ENCODE measurements at regions not wholly inside any gene's neighbourhood (a gene's known extent, or its start where the extent isn't known, plus 50 kb on each side); places are given as distances from the start of the nearest gene placed in this dataset.

DNA sequence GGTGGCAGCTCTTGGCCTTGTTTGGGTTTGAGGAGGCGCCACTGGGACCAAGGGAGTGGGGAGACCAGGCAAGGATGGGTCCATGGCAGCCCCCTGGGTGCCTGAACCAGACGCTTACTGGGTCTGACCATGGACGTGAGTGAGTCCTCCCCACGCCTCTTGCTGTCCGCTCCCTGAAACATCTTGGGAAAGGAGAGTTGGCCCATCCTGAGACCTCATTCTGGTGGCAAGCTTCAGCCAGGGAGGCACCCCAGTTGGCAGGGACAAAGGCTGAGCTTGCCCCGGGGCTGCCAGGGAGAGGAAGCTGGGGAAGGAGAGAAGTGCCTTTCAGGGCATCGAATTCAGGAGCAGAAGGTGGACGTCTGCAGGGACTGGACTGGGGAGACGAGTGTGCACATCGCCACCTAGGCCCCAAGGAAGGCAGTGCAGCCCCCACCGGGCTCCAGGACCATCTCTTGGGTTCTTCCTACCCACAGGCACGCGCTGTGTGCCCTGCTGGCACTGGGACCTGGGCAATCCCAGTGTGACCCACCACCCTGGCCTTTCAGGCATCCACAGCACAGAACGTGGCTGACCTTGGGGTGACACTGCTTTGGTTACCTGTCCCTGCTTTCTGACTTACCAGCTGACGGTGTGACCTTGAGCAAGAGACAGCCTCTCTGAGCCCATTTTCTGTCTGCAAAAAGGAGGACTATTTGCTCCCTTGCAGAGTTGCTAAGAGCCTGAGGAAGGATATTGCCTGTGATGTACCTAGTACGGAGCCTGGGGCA lies 132.9 kb upstream of the WNT4 start:
- Mint-ChIP-seq H3K36me3 (ENCODE audit: insufficient read depth, unreplicated experiment) (no peaks in the 10 kb centered on the region), H3K4me3 (ENCODE audit: low read depth, unreplicated experiment) (no peak overlapping the region), H3K27ac (ENCODE audit: unreplicated experiment) (no peak overlapping the region), H3K27me3 (ENCODE audit: unreplicated experiment) (peaks cover 29% of the 10 kb centered on the region), H3K9me3 (ENCODE audit: low read depth, unreplicated experiment) (peaks cover 6% of the 10 kb centered on the region), H3K4me1 (ENCODE audit: low read depth, unreplicated experiment) (peaks cover 13% of the 10 kb centered on the region)
- intact Hi-C loops (cut with micrococcal nuclease; ENCODE audit: unreplicated experiment): loop anchor here (5.0 to 10.0 kb wide), 2 partner anchors 51 to 144 kb away; no protein-coding TSS in a partner anchor
- DNase-seq: peak; percentile 77
- BruUV-seq (replicated peaks): no TSS peak
- CTCF ChIA-PET: interaction anchor here (0.9 to 1.8 kb wide), 2 partner anchors 144 to 170 kb away, joined by 3 to 8 read pairs; no protein-coding TSS in a partner anchor
- TF ChIP-seq, protein P1, sequence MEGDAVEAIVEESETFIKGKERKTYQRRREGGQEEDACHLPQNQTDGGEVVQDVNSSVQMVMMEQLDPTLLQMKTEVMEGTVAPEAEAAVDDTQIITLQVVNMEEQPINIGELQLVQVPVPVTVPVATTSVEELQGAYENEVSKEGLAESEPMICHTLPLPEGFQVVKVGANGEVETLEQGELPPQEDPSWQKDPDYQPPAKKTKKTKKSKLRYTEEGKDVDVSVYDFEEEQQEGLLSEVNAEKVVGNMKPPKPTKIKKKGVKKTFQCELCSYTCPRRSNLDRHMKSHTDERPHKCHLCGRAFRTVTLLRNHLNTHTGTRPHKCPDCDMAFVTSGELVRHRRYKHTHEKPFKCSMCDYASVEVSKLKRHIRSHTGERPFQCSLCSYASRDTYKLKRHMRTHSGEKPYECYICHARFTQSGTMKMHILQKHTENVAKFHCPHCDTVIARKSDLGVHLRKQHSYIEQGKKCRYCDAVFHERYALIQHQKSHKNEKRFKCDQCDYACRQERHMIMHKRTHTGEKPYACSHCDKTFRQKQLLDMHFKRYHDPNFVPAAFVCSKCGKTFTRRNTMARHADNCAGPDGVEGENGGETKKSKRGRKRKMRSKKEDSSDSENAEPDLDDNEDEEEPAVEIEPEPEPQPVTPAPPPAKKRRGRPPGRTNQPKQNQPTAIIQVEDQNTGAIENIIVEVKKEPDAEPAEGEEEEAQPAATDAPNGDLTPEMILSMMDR (IDR thresholded peaks at IDR 0.05; ENCODE audit: unreplicated experiment): peak; percentile 79

DNA sequence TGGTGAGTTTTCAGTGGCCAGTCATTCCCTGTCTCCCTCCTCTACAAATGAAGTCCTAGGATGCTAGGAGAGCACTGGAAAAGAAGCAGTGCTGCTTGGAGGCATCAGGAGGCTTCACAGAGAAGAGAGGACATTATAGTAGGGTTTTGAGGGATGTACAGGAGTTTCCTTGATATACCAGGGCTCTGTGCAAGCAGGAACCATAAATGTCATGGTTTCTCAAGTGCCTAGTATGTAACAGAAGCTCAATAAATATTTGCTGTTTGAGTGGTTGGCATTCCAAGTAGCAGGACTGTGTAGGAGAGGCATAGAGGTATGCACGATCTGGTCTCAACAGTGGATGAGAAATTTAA lies 133.5 kb upstream of the WNT4 start:
- H3K36me3 Mint-ChIP-seq (ENCODE audit: insufficient read depth, unreplicated experiment): no peaks in the 10 kb centered on the region
- no peak overlapping the region for H3K4me3 Mint-ChIP-seq (ENCODE audit: low read depth, unreplicated experiment)
- no TSS peak for BruUV-seq (replicated peaks)
- peaks cover 6% of the 10 kb centered on the region for H3K9me3 Mint-ChIP-seq (ENCODE audit: low read depth, unreplicated experiment)
- intact Hi-C loops (cut with micrococcal nuclease; ENCODE audit: unreplicated experiment): loop anchor here (5.0 to 10.0 kb wide), 2 partner anchors 52 to 144 kb away; no protein-coding TSS in a partner anchor
- TF ChIP-seq, protein P1 (IDR thresholded peaks at IDR 0.05; ENCODE audit: unreplicated experiment): no peak
- DNase-seq: no peak
- peaks cover 33% of the 10 kb centered on the region for H3K27me3 Mint-ChIP-seq (ENCODE audit: unreplicated experiment)
- CTCF ChIA-PET: interaction anchor here (1.8 kb wide), 1 partner anchor 144 kb away, joined by 8 read pairs; no protein-coding TSS in a partner anchor
- no peak overlapping the region for H3K27ac Mint-ChIP-seq (ENCODE audit: unreplicated experiment)
- H3K4me1 Mint-ChIP-seq (ENCODE audit: low read depth, unreplicated experiment): peaks cover 13% of the 10 kb centered on the region

DNA sequence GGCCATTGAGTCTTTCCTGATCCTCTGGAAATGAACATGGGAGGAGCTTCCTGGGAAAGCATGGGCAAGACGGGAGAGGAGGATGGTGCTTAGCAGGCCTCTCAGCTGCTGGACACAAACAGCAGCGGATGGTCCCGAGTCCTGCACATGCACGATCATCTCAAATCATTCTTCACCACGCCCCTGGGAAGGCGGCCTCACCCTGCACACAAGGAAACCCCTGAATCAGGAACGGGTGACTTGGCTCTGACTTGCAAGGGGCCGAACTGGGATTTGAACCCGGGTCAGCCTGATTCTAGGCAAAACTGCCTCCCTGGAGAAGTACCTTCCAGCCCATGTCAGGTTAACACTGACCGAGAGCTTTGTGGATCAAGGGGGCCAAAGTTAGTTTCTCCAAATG lies 134.8 kb upstream of the WNT4 start:
- peaks cover 13% of the 10 kb centered on the region for H3K4me1 Mint-ChIP-seq (ENCODE audit: low read depth, unreplicated experiment)
- no peak overlapping the region for H3K4me3 Mint-ChIP-seq (ENCODE audit: low read depth, unreplicated experiment)
- peaks cover 3% of the 10 kb centered on the region for H3K9me3 Mint-ChIP-seq (ENCODE audit: low read depth, unreplicated experiment)
- BruUV-seq (replicated peaks): no TSS peak
- H3K27me3 Mint-ChIP-seq (ENCODE audit: unreplicated experiment): peaks cover 28% of the 10 kb centered on the region
- intact Hi-C loops (cut with micrococcal nuclease; ENCODE audit: unreplicated experiment): loop anchor here (5.0 to 10.0 kb wide), 2 partner anchors 53 to 145 kb away; no protein-coding TSS in a partner anchor
- no peaks in the 10 kb centered on the region for H3K36me3 Mint-ChIP-seq (ENCODE audit: insufficient read depth, unreplicated experiment)
- H3K27ac Mint-ChIP-seq (ENCODE audit: unreplicated experiment): no peak overlapping the region
- CTCF ChIA-PET: no interaction called here
- TF ChIP-seq, protein P1 (IDR thresholded peaks at IDR 0.05; ENCODE audit: unreplicated experiment): no peak
- no peak for DNase-seq

DNA sequence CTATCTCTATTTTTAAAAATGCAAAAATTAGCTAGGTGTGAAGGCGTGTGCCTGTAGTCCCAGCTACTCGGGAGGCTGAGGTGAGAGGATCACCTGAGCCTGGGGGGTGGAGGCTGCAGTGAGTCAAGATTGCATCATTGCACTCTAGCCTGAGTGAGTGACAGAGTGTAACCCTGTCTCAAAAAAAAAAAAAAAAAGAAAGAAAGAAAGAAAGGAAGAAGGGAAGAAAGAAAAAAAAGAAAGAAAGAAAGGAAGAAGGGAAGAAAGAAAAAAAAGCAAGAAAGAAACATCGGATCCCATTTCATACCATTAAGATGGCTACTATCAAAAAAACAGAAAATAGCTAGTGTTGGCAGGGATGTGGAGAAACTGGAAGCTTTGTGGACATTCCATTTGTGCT lies 136.8 kb upstream of the WNT4 start:
- H3K9me3 Mint-ChIP-seq (ENCODE audit: low read depth, unreplicated experiment): peaks cover 3% of the 10 kb centered on the region
- no TSS peak for BruUV-seq (replicated peaks)
- TF ChIP-seq, protein P1 (IDR thresholded peaks at IDR 0.05; ENCODE audit: unreplicated experiment): no peak
- no peak overlapping the region for H3K27ac Mint-ChIP-seq (ENCODE audit: unreplicated experiment)
- H3K4me3 Mint-ChIP-seq (ENCODE audit: low read depth, unreplicated experiment): no peak overlapping the region
- intact Hi-C loops (cut with micrococcal nuclease; ENCODE audit: unreplicated experiment): loop anchor here (5.0 to 10.0 kb wide), 2 partner anchors 55 to 147 kb away; no protein-coding TSS in a partner anchor
- H3K4me1 Mint-ChIP-seq (ENCODE audit: low read depth, unreplicated experiment): peaks cover 4% of the 10 kb centered on the region
- peaks cover 49% of the 10 kb centered on the region for H3K27me3 Mint-ChIP-seq (ENCODE audit: unreplicated experiment)
- H3K36me3 Mint-ChIP-seq (ENCODE audit: insufficient read depth, unreplicated experiment): no peaks in the 10 kb centered on the region
- CTCF ChIA-PET: interaction anchor here (0.7 kb wide), 1 partner anchor 50 kb away, joined by 3 read pairs; no protein-coding TSS in a partner anchor
- DNase-seq: no peak
